GM19351 (cell line): ENCODE measurements at regions not wholly inside any gene's neighbourhood (a gene's known extent, or its start where the extent isn't known, plus 50 kb on each side); places are given as distances from the start of the nearest gene placed in this dataset.
"Not testable (repeated sequence)": the region's sequence is repeated elsewhere in the genome, so short reads cannot be mapped to it uniquely, and the experiment has no call there.

Experiments
- ATAC-seq: cut with Tn5 transposase; IDR thresholded peaks from one replicate; pipeline ENCODE4 v1.9.1; 2021; ENCODE audit warnings: mild to moderate bottlenecking, moderate library complexity; ENCODE audit not compliant: unreplicated experiment

DNA sequence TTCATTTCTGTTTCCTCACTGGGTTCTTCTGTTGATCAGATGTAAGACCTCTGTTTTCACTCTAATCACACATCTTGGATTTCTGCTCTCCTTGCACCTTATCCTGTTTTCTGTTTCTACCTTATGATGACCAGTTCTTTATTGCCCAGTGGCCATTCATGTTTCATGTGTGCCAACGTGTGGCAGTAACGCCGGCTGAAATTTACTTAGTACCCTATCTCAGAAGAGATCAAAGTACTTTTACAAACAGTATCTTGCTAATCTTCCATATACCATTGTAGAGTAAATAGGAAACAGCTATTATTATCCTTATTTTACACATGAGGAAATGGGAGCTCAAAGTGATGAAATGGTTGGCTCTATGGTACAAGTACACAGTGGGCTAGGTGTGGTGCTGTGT lies 74.0 kb downstream of the GATA3 start:
- ATAC-seq = no peak

DNA sequence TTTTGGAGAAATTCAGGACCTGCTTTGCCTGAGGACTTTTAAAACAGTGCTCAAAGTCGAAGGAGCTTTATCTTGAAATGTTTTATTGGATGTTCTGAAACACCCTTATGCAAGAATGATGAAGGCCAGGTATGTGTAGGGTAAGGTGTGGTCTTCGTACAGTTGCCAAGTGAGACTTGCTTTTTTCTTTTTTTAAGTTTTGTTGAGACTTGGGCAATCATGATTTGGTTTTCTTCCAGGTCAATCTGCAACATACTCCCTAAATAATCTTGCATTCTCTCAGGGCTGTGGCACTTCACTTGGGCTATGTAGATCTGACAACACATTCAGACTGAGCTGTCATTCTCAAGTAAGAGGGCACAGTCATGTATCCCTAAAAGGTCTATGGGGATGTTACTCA lies 75.0 kb downstream of the GATA3 start:
- no peak for ATAC-seq

DNA sequence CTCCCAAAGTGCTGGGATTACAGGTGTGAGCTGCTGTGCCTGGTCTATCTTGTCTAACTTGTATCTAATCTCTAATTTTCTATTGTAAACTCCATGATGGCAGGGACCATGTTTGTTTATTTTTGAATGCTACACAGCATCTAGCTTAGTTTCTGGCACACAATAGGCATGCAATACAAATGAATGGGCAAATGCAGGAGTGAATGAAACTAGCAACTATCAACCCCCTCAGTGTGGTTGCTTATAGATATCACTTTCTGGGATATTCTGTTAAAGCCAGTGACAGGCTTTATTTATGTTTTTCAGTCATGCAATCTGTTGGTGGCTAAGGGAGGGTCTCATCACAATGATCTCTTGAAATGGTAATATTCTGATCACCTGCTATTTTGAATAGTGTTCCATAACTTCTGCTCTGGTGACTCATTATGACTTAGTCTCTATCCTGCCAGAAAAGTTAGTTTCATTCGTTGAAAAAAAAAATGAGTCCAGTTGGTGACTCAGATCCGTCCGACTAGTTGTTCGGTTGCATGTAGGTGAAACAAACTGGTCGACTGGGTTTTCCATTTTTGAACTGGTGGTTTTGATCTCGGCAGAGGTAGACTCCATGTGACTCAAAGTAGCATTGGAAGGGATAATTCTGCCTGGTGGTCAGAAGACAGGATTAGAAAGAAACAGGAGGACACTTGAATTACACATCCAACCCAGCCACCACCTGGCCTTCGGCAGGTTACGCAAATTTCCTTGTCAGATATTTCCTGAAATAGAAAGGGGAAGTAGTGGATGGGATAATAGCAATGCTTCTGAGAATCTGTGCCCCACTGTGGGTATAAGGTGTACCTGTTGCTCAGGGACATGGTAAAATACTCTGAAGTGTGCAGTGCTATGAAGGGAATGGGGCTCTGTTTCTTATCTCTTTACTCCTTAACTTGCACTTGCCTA lies 76.8 kb downstream of the GATA3 start:
- ATAC-seq = peak; percentile 66

DNA sequence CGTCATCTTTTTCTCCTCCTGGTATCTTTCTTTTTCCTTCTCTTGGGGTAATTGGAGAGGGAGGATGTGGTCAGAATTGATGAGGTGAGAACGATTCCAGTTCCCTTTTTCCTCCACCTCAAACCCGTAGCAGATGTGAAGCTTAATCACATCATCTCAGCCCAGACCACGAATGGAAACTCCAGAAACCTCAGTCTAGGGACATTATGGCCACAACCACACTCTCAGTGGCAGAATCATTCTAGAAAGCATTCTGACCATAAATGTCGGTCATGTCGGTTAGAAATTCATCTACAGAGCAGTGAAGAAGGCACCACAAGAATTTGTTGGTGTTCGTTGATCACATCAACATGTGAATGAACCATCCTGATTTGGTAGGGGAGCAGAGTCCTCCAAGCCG lies 78.7 kb downstream of the GATA3 start:
- ATAC-seq = peak; percentile 55

DNA sequence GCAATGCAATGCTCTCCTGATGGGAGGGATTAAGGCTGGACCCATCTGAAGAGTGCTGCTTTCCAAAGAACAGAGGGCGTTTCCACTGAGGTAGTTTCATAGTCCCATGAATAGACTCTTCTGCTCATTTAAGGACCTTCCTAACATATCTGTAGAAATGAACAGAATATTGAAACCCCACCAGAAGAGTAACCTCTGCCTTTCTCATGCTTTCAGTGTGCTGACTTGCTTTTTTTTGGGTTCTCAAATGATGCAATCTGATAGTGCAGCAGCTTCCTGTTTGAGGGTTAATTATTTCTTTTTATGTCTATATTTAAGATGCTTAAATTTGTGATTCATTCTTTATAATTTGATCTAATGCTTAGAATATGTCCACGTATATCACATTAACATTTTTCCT lies 82.2 kb downstream of the GATA3 start:
- ATAC-seq = no peak

DNA sequence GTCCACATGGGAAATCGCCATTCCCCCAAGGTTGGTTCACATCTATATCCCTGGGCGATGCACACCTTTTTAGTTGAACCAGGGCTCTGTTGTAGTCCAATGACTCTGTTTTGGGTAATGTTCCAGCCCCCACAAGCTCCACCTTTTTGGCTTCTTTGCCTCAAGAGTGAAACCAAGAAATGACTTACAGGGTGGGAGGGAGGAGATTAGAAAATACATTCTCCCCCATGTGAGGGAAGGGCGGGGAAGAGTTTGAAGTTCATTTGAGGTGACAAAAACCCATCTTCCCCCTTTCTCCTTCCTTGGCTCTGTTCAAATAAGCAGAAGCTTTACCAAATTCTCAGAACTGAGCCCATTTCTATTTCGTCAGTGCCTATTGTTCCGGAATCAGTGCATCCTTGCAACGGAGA lies 82.8 kb downstream of the GATA3 start:
- ATAC-seq = no peak

DNA sequence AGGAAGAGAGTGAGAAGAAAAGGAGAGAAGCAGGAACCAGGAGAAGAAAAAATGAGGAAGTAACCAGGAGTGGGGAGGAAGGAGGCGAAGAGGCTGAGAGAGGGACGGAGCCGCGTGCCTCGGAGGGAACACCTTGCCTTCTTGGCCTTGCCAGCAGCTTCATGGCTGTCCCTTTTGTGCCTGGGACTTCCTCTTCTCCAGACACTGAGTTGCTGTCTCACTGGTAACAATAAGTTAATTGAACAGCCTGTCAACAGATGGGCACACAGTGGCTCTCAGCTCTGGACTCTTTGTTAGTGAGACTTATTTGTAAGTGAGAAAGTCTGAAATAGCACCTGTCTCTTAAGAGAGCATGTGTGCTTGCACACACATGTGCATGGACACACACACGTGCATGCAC lies 83.2 kb downstream of the GATA3 start:
- no peak for ATAC-seq

DNA sequence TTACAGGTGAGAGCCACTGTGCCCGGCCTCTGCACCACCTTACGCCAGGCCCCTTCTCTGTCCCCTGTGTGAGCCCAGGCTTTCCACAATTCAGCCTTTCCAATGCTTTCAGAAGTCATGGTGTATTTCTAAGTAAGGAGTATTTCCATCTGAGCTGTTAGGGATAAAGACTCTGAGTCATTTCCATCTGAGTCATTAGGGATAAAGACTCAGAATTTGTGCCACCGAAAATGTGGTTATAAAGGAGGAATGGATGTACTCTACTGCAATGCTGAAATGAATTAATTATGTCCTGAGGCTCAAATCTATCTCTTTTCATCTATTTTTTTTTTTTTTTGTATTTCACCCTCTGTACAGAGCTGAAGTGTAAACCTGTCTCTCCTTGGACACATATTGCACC lies 84.0 kb downstream of the GATA3 start:
- no peak for ATAC-seq

DNA sequence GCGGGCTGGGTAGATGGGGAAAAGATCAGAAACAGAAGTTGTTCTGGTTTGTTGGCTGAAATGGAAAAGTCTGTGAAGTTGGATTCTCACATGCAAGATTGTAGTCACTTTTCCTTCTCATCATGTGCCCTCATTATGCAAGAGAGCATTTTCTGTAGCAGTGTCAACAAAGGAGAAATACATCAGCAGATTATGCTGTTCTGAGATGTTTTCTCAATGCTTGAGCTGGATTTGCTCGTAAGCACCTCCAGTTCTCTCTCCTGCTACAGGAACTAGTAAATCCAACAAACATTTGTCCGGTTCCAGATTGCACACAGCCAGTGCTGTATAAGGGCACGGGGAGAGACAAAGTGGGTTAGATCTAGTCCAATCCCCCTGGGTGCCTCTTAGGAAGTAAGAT lies 90.0 kb downstream of the GATA3 start:
- no peak for ATAC-seq

DNA sequence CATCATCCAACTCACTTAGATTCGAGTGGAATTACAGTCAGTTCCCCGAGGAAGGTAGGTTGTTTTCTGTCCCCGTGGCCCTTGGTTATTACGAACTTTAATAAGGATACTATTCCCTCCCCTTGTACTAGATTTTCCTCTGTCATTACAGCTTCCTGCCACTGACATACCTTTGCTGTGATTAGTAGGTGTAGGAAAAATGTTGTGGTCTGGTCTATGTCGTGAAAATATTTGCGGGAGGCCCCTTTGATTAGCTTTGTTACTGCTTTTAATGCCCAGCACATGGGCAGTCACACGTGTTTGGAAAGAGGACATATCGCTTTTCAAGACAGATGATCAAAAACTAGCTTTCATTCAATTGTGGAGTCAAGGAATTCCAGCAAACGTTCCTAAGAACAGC lies 92.2 kb downstream of the GATA3 start:
- no peak for ATAC-seq

DNA sequence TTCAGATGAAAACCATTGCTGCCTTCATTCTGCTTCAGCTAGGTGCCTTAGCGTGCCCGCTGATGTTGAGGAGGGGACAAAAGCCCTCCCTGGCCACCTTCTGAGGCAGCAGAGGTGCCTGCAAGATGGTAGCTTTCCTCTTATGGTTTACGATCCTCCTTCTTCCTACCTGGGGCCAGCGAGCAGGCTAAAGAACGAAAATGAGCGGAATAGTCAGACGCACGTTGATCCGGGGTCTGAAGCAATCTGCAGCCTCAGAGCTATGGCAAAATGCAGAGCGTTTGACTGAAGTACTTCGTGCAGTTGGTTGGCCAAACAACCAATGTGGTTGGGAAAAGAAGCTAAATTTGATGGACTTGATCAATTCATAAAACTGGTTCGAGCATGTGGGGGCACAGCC lies 95.5 kb downstream of the GATA3 start:
- ATAC-seq = no peak

DNA sequence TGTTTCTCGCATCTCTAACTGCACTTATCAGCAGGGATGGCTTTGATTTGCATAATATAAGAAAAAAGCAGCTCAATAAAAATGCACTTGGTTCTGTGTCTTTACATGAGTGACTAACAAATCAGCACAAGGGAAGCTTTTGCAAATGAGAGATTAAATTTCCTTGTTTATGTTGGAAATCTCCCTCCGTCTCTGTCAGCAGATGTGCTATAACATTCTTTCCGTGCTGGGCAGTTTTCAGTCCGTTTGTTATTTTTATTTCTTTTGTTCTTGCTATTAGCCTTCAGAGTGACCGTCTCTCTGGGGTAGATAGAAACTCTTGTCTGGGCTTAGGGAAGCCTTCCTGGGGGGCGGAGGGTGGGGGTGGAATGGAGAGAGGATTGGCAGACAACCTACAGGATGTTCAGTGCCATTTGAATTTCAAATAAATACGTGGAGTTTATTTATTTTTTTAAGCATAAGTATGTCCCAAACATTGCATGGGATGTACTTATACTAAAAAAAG lies 96.0 kb downstream of the GATA3 start:
- no peak for ATAC-seq

DNA sequence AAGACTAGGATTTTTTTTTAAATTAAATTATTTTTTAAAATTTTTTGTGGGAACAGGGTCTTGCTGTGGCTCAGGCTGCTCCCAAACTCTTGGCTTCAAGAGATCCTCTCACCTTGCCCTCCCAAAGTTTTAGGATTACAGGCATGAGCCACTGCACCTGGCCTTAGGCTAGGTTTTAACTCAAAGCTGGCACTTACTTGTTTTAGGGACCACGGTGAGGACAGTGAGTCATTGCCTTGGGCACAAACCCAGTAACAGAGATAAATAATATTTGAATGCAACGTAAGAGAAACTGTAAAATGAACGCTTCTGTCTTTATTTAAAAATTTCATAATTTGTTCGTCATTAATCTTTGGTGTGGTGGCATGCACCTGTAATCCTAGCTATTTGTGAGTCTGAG lies 96.6 kb downstream of the GATA3 start:
- ATAC-seq = no peak

DNA sequence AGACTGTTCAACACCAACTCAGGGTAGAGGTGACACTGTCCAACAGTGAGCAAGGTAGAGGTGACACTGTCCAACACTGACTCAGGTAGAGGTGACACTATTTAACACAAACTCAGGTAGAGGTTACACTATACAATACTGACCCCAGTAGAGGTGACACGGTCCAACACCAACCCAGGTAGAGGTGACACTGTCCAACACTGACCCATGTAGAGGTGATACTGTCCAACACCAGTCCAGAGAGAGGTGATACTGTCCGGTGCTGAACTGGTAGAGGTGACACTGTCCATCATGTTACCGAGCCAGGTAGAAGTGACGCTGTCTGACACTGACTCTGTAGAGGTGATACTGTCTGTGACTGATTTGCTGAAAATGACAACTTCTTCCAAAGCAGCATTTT lies 102.4 kb downstream of the GATA3 start:
- no peak for ATAC-seq

DNA sequence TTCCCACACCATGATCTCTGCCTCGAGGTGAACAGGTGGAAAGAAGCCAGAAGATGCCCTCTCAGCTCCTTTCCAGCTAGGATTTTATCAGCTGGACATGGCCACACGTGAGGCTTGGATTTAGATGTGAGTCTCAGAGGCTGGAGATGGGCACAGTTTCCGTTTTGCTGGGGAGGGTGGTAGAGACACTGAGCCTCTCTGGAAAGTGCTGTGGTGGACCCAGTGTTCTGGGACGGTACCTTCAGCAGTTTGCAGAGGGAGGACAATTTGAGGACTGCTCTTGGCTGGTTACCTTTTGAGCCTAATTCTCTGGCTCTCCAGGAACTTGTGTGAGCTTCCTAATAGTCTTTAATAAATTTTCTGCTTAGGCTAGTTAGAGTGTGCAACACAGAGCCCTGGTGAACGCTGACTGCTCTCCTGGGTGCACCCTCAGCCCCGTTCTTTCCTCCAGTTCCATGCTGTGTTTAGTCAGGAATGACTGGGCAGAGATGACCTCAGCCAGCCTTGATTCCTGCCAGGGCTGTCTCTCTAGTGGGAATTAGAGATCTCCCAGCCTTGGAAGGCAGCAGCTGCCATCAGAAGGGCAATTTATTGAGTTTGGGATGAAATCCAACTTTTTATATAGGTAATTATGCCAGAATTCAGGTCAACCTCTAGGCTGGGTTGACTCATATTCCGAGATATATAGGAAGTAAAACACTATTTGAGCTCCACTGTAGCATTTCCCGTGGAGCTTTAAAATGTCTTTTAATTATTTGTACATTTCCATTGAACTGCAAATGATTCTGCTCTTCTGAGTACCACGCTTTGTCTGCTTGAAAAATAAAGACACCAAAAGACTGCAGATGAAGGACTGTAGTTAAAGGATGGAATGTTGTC lies 103.9 kb downstream of the GATA3 start:
- ATAC-seq = no peak

DNA sequence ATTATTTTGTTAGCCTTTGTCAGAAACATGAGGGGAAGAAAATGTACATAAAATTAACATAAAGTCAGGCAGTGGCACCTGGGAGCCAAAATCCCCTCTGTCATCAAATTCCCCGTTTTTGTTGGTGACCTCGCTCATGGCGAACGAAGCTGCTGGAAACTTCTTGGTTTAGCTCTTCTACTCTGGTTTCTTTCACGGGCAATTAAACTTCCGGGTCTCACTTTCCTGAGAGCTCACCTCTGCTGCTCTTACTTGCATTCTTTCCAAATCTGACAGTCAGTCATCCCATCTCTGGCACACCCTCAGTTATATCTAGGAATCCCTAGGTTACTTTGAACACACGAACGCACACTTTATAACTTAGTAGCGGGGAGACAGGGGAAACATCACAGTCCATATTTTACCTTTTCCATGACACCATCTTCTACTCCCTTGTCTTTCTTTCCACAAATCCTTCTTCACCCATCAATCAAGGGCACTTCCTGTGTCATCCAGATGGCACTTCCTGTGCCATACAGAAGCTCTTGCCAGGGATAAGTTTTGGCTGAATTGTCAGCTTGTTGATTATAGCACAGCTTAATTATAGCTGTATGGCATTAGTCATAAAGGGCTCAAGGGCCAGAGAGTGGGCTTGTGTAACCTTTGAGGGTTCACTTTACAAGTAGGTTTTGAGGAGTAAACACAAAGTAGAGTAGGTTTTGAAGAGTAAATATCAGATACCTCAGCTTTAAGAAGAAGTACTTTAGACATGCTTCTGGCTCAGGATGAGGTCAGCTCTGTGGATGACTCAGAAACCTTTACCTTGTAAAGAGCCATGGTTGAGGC lies 105.1 kb downstream of the GATA3 start:
- ATAC-seq = no peak

DNA sequence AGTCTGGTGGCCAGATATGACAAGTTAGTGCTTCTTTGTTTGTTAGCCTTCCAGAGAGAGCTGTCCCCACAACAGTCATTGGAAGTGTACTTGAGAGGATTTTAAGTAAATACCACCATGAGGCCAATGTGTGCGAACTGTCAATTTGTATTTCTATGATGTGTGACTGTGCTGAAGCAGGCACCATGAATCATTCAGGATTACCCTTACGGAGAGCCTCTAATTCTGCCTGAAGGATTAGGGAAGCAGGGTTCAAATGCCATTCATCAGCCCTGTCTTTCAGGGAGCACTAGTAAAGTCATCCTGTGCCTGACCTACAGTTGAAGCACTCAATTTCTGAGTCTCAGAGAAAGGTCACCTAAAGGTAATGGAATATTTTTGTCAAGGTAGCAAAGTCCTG lies 109.3 kb downstream of the GATA3 start:
- no peak for ATAC-seq

DNA sequence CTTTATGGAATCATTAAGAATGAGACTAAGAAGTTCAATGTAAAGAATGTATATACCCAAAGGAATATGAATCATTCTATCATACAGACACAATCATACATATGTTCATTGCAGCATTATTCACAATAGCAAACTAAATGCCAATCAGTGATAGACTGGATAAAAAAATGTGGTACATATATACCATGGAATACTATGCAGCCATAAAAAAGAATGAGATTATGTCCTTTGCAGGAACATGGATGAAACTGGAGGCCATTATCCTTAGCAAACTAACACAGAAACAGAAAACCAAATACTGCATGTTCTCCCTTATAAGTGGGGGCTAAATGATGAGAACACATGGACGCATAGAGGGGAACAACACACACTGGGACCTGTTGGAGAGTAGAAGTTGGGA lies 110.2 kb downstream of the GATA3 start:
- not testable (repeated sequence) for ATAC-seq

DNA sequence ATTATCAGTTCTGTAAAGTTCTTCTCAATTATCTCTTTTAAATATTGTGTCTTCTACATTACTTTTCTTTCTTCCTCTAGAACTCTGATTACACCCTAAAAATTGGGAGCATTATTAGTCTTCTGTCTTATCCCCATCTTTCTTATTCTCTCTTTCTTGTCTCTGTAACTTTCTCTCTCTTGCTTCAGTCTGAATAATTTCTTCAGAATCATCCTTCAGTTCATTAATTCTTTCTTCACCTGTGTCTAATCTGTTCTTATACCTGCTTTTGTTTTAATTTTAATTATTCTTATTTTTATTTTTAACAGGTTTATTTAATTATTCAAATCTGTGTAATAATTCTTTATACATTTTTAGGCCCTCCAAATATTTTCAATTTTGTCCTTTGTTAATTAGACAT lies 114.3 kb downstream of the GATA3 start:
- ATAC-seq = no peak

DNA sequence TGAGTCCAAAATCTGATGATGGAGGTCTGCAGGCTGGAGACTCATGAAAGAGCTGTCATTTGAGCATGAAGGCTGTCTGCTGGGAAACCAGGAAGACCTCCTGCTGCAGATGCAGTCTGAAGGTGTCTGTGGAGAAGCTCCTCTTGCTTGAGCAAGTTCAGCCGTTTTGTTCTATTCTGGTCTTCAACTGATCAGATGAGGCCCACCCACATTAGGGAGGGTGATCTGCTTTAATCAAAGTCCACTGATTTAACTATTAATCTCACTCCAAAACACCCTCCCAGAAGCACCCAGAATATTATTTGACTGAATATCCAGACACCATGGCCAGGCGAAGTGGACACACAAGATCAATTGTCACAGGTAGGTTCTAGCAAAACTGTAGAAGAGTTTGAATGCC lies 116.5 kb downstream of the GATA3 start:
- no peak for ATAC-seq

DNA sequence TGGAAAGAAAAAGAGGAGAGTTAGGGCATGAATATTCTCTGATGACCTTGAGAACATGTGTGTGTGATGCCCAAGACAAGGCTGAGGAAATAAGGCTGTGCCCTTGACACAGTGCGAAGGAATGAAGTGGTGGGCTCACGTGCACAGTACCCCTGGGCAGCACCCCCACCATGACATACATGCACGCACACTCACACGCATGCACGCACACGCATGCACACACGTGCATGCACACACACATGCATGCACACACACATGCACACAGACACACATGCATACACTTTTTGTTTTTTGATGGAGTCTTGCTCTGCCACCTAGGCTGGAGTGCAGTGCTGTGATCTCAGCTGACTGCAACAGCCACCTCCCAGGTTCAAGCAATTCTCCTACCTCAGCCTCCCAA lies 118.1 kb downstream of the GATA3 start:
- no peak for ATAC-seq
